Body of pancreas (tissue), 4 donors: ENCODE measurements at regions not wholly inside any gene's neighbourhood (a gene's known extent, or its start where the extent isn't known, plus 50 kb on each side); places are given as distances from the start of the nearest gene placed in this dataset.

Source experiments
- ATAC-seq: fragments of 150-250 bp; one replicate; pipeline ENCODE4 v1.9.1; 2016
- DNase-seq, 4 donors: peaks; one replicate each; pipeline ENCODE4 v3.0.0-alpha.2; 2019
- H3K27ac ChIP-seq, 4 donors: fragments of 200-600 bp; sonication (generic); 1 replicate in 3 of 4; 2 replicates in 1 of 4; pipeline versions ENCODE4 v1.5.1 to v1.6.1; 2016 to 2019; ENCODE audit warnings: mild to moderate bottlenecking in 1 of 4, mixed read lengths in 1 of 4, moderate library complexity in 1 of 4
- H3K27me3 ChIP-seq, 2 donors: fragments of 200-600 bp; sonication (generic); one replicate each; pipeline ENCODE4 v1.6.0; 2016; ENCODE audit warnings: mild to moderate bottlenecking in 1 of 2
- H3K36me3 ChIP-seq, 2 donors: fragments of 200-600 bp; sonication (generic); replicated peaks in 1 of 2; 2 replicates each; pipeline ENCODE4 v1.5.1; 2016; ENCODE audit warnings: low read depth in 2 of 2; ENCODE audit not compliant: insufficient read depth in 1 of 2
- H3K4me1 ChIP-seq: fragments of 200-600 bp; sonication (generic); one replicate; pipeline ENCODE4 v1.6.0; 2016
- H3K4me3 ChIP-seq, 2 donors: fragments of 200-600 bp; sonication (generic); 1 replicate in 1 of 2; 2 replicates in 1 of 2; pipeline ENCODE4 v1.5.1; 2016 to 2019
- H3K9me3 ChIP-seq, 3 donors: fragments of 200-600 bp; sonication (generic); 1 replicate in 2 of 3; 2 replicates in 1 of 3; pipeline ENCODE4 v1.5.1; 2016
- CTCF ChIP-seq, 7 experiments: fragments of 450-650 bp in 4 of 7; fragments of 200-600 bp in 3 of 7; sonication (generic) in 3 of 7; IDR thresholded peaks; one replicate each; pipeline ENCODE4 v1.5.1; 2016 to 2019; ENCODE audit warnings: antibody characterized with exemption in 7 of 7
- POLR2A ChIP-seq, 3 donors: fragments of 450-650 bp; IDR thresholded peaks; one replicate each; pipeline ENCODE4 v1.6.1; 2016; ENCODE audit warnings: antibody characterized with exemption in 3 of 3, mild to moderate bottlenecking in 2 of 3
- WGBS, 2 donors: methylation state at CpG; one replicate each; pipeline ENCODE4 v1.1.5; 2017; 5-methylcytosine and 5-hydroxymethylcytosine counted together
- intact Hi-C: fragments of 100-400 bp; cut with DNase I; formaldehyde crosslinking; loops from one replicate; pipeline ENCODE4 v1.15.1; 2023

DNA sequence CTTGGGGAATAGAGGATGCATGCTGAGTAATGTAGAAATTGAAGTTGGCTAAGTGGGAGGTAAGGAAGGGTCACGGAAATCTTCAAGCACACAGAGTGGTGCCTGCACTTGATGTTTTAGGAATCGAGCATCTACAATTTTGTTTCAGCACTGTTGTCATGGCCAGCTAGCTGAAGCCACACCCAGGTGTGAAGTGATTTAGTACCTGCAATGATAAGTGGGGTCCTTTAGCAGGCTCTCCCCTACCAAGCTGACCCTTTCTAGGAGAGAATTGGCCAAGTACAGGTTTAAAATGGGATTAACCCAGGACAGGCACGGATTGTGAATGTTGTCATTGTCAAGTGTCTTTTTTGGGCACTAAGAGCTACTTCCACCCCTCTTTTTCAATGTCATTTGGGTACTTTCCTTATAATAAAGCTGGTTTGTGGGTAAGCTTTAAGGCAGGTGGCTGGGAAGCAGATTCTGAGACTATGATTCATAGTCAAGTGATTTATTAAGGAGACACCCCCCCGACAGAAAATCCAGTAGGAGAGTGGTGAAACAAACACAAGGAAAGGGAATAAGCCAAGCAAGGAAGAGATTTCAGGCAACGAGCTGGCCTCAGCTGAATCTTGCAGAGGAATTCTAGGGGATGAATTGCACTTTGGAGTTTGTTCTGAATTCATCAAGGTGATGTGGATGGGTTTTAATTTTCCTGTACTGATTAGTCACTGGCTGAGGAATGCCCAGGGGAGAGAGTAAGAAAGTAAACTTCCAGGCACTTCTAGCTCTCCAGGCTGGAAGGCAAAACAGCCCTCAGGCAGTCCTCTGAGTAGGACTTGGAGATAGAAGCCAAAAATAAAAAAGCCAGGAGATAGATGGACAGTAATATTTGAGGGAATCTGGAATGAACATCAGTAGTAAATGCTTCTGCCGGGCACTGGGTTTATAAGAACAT, 1128.4 kb downstream of the SORCS3 start:
- intact Hi-C loops, result no loop called here
- Histone ChIP-seq H3K36me3 (no peaks in the 10 kb centered on the region), H3K4me3 (no peak overlapping the region), H3K27me3 (no peaks in the 10 kb centered on the region), H3K9me3 (no peaks in the 10 kb centered on the region), H3K4me1 (no peaks in the 10 kb centered on the region), H3K27ac (no peak overlapping the region)
- no peak for DNase-seq
- WGBS, 2 donors, result 66 to 67% methylated on average over 6 of the region's 6 CpGs
- no peak for ATAC-seq
- no peak for TF ChIP-seq CTCF (IDR thresholded peaks at IDR 0.05)
- no peak for TF ChIP-seq POLR2A (IDR thresholded peaks at IDR 0.05)

GRCh38 chr10:105763611-105764010, 1122.5 kb downstream of the SORCS3 start:
- H3K9me3 ChIP-seq, result no peaks in the 10 kb centered on the region
- H3K4me3 ChIP-seq, result no peak overlapping the region
- intact Hi-C loops, result no loop called here
- H3K4me1 ChIP-seq, result no peaks in the 10 kb centered on the region
- DNase-seq (no peak), ATAC-seq (no peak)
- H3K27me3 ChIP-seq, result no peaks in the 10 kb centered on the region
- no peak for TF ChIP-seq CTCF (IDR thresholded peaks at IDR 0.05)
- no peak for TF ChIP-seq POLR2A (IDR thresholded peaks at IDR 0.05)
- no peaks in the 10 kb centered on the region for H3K36me3 ChIP-seq
- WGBS, 2 donors, result 58 to 74% methylated on average over 2 of the region's 2 CpGs
- H3K27ac ChIP-seq, result no peak overlapping the region

- H3K9me3 ChIP-seq, result no peaks in the 10 kb centered on the region
- TF ChIP-seq CTCF (IDR thresholded peaks at IDR 0.05) (no peak), POLR2A (IDR thresholded peaks at IDR 0.05) (no peak)
- no peak overlapping the region for H3K4me3 ChIP-seq
- no peaks in the 10 kb centered on the region for H3K4me1 ChIP-seq
- no peaks in the 10 kb centered on the region for H3K27me3 ChIP-seq
- no peak overlapping the region for H3K27ac ChIP-seq
- ATAC-seq (no peak), DNase-seq (no peak)
- WGBS, 2 donors, result 73 to 83% methylated on average over 4 of the region's 4 CpGs
- H3K36me3 ChIP-seq, result no peaks in the 10 kb centered on the region
- intact Hi-C loops, result no loop called here
Observed at GRCh38 chr10:105761576-105762260, 1120.6 kb downstream of the SORCS3 start.

GRCh38 chr10:105759669-105760068, 1118.6 kb downstream of the SORCS3 start:
- ATAC-seq (no peak), DNase-seq (no peak)
- no peaks in the 10 kb centered on the region for H3K9me3 ChIP-seq
- intact Hi-C loops, result no loop called here
- no peak overlapping the region for H3K4me3 ChIP-seq
- 54 to 69% methylated on average over 3 of the region's 3 CpGs for WGBS, 2 donors
- TF ChIP-seq CTCF (IDR thresholded peaks at IDR 0.05) (no peak), POLR2A (IDR thresholded peaks at IDR 0.05) (no peak)
- H3K27me3 ChIP-seq, result no peaks in the 10 kb centered on the region
- no peak overlapping the region for H3K27ac ChIP-seq
- no peaks in the 10 kb centered on the region for H3K36me3 ChIP-seq
- H3K4me1 ChIP-seq, result no peaks in the 10 kb centered on the region
